HG03565 (cell line): ENCODE measurements at regions not wholly inside any gene's neighbourhood (a gene's known extent, or its start where the extent isn't known, plus 50 kb on each side); places are given as distances from the start of the nearest gene placed in this dataset.

Experiments
- ATAC-seq: cut with Tn5 transposase; IDR thresholded peaks from one replicate; pipeline ENCODE4 v1.9.1; 2021; ENCODE audit warnings: mild to moderate bottlenecking, moderate library complexity; ENCODE audit not compliant: unreplicated experiment

DNA sequence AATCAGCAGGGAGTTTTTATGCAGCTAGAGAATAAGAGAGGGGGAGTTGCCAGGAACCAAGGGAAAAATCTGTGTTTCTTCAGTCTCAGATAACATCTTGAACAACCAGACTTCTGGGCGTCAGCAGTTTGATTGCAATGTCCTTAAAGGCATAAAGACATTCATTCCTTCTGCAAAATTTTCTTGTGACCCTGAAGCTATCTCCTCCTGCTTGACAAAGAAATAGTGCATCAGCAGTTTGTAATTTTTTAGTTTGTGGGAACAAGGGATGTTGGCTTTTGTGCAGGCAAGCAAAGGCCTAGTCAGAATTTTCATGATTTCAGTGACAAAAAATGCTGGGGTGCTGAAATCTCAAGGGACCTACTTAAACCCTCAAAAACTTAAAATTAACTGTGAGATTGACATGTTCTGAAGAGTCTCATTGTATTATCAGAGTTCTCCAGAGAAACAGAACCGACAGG lies 125.8 kb upstream of the UNC5C start:
- ATAC-seq: no peak

DNA sequence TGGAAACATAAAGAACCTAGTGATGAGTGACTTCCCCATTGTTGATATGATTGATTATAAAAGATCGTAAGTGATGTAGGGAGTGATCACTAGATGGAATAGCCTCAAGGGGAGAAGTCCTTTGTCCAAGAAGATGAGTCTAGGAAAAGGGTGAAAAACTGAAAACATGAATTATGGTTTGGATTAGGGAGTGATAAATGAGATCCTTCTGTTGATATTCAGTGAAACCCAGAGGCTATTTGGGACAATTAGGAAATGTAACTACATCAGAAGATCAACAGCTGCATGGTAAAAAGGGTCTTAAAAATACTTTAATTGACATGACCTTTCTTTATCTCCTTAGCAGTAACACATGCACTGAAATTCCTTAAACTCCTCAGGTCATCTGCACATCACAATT lies 124.0 kb upstream of the UNC5C start:
- ATAC-seq: no peak

DNA sequence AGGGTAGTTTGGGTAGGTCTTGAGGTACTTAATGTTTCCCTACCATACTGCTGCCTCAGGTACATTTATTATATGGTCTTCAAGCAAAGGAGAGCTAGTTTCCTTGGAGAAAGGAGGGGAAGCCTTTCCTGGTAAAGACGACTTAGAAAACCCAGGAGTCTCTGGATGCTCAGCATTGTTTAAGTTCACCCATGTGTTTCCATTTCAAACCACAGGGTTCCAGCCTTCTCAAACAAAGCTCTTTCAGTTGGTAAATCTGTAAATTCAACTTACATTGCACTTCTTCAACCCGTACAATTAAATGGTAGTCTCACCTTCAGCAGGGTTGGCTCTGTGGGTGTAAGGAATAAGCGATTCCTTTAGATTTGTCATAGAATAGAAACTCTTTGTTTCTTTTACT lies 111.9 kb upstream of the UNC5C start:
- no peak for ATAC-seq

DNA sequence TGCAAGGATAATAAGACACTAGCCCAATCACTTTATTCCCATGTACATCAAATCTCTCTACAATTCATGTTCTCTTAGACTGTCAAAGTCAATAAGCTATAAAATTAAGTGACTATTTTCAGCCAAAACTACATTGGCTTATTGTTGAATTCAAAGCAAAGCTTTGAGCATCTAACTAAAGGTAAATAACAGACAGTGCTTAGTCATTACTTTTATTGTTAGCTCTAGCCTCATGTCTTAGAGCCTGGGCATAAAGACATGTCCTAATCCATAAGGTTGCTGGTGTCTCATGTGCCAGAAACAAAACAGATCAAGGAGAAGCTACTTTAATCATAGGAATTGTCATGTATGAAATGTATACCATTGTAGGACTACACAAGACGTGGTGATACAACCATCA lies 103.1 kb upstream of the UNC5C start:
- ATAC-seq: no peak

DNA sequence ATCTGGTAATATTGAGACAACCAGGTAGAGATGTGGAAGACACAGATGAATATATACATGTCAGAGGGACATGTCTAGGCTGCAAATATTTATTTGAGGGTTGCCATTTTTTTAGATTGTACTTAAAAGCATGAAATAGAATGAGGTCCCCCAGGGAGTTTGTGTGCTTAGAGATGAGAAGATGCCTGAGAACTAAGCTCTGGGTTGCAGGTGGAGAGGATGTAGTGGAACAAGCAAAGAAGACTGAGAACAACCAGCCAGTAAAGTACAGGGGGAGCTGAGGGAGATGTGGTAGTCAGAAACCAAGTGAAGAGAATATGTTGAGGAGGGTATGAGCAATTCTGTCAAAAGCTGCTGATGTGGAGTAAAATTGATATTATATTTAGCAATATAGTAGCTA lies 95.6 kb upstream of the UNC5C start:
- no peak for ATAC-seq

DNA sequence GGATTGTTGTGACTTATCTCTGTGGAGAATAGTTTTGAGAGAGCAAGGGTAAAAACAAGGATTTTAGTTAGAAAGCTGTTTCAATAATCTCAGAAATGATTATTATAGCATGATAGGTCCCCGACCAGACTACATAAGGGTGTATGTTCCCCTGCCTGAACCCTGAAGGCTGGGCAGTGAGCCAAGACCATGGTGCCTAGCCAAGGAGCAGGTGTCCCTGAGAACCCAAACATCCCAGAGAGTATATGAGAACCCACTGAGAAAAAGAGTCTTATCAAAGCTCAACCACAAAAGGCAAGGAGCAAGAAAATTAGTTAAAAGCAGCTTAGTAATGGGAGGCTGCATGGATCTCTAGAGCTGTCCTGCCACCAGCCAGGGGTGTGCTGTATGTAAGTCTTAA lies 94.9 kb upstream of the UNC5C start:
- ATAC-seq: no peak

DNA sequence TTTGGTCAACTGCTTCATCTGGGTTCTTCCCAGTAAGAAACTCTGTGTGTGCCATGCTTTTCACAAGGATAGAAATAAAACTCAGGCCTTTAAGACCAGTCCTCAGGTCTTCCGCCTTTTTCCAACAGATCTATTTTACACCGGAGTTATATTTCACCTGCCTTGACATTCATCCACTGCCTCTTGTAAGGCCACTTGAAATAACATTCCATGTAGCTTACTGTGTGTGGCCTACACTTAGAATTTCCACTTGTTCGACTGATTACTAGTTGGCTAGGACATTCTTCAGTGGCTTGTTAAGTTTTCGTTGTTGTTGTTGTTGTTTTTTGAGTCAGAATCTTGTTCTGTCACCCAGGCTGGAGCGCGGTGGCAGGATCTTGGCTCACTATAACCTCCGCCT lies 92.8 kb upstream of the UNC5C start:
- ATAC-seq: no peak

DNA sequence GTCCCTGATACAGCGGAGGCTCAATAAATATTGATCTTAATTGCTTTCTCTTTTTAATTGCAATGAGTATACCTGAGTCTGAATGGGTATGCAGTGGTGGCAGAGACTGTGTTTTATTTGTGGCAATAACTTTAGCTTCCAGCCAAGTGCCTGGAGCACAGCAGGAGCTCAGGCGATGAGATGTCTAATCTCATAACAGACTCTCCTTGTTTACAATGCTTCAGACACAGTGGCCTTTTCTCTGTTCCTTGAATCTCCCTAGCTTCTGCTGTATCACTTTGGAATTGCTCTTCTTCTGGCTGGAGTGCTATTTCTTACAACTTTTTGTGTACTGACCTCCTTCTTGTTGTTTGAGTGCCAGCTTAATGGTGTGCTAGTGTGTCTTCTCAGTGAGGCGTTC lies 91.5 kb upstream of the UNC5C start:
- ATAC-seq: no peak

DNA sequence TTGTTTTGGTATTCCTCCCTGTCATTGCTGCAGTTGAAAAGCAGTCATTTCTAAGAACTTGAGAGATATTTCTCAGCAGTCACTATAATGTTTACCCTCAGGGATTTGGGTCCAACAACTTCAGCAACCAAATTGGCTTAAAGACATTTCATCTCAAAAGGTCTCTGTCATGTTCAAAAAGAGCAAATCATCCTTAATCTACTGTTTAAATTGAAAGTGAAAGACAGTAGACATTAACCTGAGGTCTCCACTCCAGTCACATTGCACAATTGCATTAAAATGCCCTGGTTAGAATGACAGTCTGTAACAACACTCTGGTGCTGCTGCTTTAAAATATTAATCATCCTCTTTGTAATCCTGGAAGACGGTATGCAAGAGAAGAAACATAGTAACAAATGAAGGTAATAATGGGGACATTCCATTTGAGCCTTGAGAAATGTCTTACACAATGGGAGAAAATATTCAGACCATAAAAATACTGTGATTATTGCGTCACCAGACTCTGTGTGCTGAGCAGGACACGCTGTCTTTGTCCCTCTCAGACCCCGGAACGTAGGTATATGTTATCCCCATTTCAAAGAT lies 90.2 kb upstream of the UNC5C start:
- no peak for ATAC-seq

DNA sequence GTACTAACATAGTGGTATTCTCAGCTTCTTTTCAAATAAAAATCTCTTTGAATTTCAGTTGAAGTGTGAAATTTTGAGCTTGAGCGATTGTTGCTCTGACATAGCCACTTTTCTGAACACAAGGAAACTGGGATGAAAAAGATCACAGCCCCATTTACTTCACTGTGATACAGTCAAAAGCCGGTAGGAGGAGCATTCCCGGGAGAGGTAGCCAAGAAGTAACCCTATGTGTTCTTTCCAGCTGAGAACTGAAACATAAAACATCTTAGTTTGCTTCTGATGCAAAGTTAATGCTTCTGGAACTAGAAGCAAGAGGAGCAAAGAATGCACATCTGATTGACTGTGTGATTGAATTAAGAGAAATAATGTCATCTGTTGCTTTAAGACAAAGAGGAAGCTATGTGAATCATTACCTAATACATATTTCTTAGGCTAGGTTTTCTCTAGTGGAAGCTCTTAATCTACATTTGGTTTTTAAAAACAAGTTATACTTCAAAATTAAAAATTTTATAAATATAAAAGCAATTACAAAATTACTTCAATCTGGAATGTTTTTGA lies 88.3 kb upstream of the UNC5C start:
- ATAC-seq: no peak

DNA sequence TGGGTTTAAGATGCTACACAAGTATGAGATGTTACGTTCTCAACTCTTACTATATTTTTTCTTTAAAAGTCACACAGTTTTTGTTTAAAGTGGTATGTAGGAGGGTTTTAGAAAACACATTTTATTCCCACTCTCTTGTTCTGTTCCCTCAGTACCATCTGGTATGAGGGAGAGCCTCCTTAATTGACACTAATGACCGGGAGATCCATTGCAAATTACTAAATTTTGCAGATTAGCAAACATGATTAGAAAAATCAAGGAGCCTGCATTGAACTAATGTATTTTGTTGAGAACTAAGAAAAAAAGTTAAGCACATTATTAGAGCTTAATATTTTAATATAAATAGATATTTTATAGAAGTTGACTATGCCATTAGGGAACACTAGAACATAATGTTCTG lies 87.3 kb upstream of the UNC5C start:
- no peak for ATAC-seq

DNA sequence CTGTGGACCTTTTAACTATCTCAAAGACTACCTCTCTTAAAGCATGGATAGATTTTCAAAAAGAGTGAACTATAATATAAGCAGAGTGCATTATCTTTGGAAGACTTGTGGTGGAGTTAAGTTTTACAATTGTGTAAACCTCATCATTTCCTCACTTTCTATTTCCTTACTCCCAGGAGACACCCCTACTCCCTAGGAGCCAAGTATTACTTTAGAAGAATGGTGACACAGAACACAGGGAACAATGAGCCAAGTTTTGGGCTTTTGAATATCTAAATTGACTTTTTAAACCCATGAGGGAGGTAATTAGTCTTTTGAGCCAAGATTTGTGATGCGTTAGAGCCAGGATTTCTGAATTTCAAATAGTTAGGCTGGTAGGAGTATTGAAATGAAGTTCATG lies 78.9 kb upstream of the UNC5C start:
- ATAC-seq: no peak

DNA sequence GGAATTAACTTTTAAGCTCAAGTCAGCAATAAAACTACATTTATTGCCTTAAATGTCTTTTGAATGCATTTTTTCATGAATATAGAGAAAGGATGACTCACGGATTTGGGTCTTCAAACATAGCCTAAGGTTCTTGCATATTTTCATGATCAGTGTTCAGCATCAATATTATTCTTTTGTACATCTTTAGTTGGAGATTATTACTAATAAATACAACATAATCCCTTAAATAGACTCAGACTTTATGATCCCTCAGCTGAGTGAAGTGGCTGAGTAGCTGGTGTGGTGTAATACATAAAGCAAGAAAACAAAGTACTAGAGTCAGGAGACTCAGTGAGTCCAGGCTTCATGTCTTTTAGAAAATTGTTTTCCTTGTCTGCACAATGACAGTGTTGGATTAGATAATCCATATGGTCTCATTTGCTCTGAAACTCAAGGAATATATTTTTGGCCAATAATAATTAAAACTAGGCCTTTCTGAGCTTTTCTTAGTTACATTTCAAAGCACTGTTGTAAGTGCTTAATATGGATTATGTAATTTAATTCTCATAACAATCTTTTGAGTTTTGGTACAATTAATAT lies 78.3 kb upstream of the UNC5C start:
- no peak for ATAC-seq

DNA sequence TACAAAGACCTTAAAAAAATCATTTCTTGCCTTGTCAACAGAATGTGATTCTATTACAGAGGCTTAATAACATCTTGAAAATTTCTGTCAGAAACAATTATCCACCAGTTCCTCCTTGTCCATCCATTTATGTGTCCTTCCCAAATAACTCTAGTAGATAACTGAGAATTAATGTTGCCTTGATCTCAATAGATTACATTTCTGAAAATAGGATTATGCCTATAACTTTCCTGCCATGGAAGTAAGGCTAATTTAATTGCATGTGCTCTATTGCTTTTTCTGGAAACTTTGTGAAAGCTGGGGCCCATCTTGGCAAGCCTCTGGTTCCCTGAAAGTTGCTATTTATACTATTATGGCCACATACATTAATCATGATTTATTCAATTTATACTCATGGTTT lies 76.2 kb upstream of the UNC5C start:
- no peak for ATAC-seq

DNA sequence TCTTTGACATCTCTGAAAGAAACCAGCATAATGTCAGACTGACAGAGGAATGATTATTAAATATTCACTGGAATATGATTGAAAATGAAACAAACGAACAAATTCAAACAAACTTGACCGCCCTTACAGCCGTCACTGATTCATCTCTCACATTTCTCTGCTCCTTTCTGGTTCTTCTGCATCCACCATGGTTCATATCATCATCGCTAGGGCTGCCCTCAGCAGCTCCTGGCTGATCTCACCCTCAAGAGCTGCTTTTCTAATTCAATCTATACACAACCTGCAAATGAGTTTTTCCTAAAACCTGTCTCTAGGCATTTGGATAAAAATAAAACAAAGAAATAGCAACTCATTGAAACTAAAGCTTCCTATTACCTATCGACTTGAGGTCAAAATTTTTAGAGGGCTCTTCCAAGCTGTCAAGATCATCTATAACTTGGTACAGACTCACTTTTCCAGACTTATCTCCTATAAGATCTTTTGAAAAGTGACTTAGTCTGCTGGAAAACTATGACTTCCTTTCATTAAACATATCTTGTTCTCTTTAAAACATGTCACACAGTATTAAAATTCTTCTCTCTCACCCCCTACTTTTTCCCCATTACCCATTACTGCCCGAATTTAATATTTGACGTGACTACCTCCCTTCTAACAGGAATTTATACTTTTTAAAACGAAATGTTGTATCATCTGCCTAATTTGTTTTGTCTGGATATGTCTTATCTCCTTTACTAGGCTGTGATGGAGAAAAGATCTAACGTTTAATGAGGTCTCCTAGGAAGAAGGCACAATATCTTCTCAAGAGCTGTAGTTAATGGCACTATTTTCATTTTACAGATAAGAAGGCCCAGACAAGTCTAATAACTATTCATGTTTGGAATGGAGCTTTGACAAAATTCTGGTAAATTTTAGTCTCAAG lies 71.0 kb upstream of the UNC5C start:
- ATAC-seq: no peak

DNA sequence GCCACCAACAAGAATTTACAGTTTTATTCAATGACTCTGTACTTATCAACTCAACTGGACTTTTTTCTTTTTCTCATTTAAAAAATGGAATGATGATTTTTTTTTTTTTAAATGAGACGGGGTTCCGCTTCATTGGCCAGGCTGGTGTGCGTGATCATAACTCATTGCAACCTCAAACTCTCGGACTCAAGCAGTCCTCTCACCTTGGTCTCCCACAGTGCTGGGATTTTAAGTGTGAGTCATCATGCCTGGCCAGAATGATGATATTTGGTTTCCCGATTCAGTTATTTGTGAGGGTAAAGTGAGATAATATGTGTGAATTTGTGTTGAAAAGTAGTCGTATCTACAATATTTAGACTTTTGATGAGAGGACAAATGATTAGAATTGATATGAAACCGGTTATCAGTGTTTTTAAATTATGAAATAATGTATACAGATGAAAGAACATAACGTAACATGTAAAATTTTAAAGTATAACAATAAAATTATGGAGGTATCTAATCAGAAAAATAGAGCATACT lies 66.0 kb upstream of the UNC5C start:
- ATAC-seq: no peak

DNA sequence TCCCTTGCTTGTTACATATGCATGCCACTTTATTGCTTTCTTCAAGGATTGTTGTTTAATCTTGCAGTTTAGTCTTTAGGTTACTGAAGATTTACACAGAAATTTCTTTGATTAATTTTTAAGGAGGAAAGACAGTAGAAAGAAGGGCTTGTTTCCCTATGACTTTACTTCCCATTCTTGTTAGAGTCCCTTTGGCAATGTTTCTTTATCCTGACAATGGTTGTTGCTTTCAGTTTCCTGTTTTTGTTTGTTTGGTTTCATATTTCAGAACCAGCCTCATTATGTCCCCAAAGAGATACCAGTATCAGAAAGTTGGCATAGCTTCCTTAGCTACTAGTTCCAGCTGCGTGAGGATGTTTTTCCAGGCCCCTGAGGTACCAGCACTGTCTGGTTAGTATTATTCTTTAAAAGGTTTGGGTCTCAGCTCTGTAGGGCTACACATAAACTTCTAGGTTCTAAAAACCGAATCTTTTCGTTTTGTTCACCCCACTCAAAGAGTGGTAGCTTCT lies 61.3 kb upstream of the UNC5C start:
- no peak for ATAC-seq

DNA sequence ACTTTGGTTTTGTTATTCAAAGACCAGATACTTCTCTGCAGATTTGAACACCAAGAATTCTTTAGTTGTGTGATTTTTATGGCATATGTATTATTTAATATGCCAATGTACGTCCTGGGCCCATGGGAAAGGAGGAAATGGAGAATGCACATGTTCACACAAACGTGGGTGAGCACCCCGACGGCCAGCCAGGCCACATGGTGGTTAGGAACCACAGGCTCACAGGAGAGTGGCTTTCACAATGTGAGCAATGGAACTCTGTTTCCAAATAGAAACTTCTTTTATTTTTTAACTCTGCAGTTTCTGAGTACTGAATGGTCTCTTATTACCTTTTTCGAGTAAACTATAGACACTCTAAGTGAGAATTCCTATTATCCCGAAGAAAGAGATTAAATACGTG lies 58.0 kb upstream of the UNC5C start:
- ATAC-seq: no peak

DNA sequence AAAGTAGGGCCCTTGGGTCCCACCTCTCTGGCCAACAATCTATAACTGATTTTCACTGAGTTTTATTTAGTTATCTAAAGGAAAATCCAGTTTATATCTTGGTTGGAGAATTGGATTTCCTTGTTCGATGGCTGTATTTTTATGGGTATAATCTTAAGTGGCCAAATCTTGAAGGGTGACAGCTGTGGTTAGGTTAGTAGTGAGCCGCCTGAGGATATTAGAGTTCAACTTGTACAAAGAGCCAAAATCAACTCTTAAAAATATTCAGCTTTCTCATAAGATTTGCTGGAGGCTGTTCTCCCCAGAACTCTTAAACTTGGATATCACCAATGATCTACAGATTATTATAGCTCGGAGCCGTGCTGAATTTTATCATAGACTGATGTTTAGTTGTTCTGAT lies 54.6 kb upstream of the UNC5C start:
- no peak for ATAC-seq

DNA sequence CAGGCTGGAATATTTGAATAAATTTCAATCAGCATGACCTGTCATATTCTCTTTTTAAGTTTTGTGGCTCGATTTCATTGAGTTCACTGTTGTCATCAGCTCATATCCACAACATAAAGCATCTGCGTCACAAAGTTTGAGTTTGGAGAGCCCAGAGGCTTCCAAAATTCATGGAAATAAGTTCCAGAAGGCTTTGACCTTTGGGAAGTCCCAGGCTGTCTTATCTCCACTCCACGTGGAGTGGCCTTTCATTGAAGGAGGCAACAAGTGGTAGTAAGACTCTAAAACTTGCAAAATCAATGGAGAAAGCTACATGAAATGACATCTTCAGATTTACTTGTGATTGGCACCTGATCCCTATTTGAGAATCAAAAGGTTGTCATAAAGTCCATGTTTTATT lies 54.1 kb upstream of the UNC5C start:
- ATAC-seq: no peak

DNA sequence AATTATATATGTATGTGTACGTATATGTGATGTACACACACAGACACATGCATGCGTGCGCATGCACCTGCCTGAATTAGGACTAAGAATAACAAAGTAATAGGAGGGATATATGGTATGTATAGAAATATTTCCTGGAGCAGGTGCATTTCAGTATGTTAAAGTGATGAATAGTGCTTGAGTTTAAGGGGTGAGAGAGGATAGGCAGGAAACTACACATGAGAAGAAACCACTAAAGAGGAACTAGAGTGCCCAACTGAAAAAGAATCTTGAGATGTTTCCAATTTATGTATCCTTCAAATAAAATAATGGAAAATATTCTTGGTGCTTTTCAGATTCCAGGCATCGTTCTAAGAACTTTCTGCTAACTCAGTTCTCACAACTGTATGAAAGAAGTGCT lies 52.6 kb upstream of the UNC5C start:
- no peak for ATAC-seq
